NT2/D1 (cell line): ENCODE measurements at regions not wholly inside any gene's neighbourhood (a gene's known extent, or its start where the extent isn't known, plus 50 kb on each side); places are given as distances from the start of the nearest gene placed in this dataset.

Source experiments
- SUZ12 ChIP-seq: IDR thresholded peaks from 2 replicates; pipeline ENCODE4 v1.6.1; 2011; ENCODE audit not compliant: insufficient read length, insufficient read depth; ENCODE audit errors: extremely low read depth
- YY1 ChIP-seq: IDR thresholded peaks from 2 replicates; pipeline ENCODE4 v1.6.1; 2011; ENCODE audit not compliant: insufficient read length, insufficient read depth

DNA sequence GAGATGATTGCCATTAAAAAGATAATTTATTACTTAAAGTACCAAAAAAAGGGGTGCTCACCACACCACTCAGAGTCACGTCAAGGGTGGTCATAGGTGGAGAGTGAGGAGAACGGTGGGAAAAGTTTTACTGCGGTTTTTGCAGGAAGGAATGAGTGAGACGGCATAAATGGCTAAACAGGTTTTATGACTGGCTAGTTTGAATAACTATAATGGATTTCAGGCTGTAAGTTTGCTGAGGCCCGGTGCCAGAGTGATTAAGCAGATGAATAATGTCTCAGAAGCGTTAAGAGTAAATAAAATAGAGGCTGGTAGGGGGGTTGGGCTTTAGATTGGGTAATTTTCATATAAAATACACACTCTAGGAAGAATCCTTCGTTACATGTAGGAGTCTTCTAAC, 1337.8 kb downstream of the AMY1C start:
- TF ChIP-seq YY1 (no peak), SUZ12 (no peak)
